A673 (cell line): ENCODE measurements at regions not wholly inside any gene's neighbourhood (a gene's known extent, or its start where the extent isn't known, plus 50 kb on each side); places are given as distances from the start of the nearest gene placed in this dataset.

Experiments
- EZH2 ChIP-seq: fragments of 200-600 bp; sonication (generic); IDR thresholded peaks from 2 replicates; pipeline ENCODE4 v1.6.1; 2017; ENCODE audit warnings: borderline replicate concordance, low read depth, mild to moderate bottlenecking, mixed read lengths, antibody characterized with exemption, low read length; ENCODE audit not compliant: poor library complexity, severe bottlenecking
- TF ChIP-seq, protein P1 (sequence below): fragments of 300-800, 200-600 bp; sonication (generic); conservative IDR thresholded peaks from 2 replicates; pipeline ENCODE4 v1.5.1; 2017; ENCODE audit warnings: low read depth, mild to moderate bottlenecking, antibody characterized with exemption, low read length, moderate library complexity, mixed read lengths

DNA sequence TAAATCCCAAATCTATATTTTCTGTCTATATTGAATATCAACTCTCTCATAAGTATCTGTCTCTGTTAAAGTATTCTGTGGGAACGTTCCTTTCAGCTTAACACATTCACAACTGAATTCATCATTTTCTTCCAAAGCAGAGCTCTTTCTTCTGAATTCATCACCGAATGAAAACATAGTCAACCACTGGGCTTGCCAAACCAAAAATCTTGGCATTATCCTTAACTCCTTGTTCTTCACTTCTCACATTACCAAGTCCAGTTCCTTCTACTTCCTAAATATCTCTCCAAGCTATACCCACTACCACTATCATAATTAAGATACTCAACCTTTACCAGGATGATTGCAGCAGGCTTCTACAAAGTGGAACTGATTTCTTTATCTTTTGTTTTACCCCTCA lies 559.8 kb downstream of the MAT2B start:
- TF ChIP-seq, protein P1, sequence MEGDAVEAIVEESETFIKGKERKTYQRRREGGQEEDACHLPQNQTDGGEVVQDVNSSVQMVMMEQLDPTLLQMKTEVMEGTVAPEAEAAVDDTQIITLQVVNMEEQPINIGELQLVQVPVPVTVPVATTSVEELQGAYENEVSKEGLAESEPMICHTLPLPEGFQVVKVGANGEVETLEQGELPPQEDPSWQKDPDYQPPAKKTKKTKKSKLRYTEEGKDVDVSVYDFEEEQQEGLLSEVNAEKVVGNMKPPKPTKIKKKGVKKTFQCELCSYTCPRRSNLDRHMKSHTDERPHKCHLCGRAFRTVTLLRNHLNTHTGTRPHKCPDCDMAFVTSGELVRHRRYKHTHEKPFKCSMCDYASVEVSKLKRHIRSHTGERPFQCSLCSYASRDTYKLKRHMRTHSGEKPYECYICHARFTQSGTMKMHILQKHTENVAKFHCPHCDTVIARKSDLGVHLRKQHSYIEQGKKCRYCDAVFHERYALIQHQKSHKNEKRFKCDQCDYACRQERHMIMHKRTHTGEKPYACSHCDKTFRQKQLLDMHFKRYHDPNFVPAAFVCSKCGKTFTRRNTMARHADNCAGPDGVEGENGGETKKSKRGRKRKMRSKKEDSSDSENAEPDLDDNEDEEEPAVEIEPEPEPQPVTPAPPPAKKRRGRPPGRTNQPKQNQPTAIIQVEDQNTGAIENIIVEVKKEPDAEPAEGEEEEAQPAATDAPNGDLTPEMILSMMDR: no peak
- no peak for TF ChIP-seq EZH2
